H1 (cell line): ENCODE measurements at regions not wholly inside any gene's neighbourhood (a gene's known extent, or its start where the extent isn't known, plus 50 kb on each side); places are given as distances from the start of the nearest gene placed in this dataset.

Experiments used
- CTCF ChIP-seq, 3 experiments: IDR thresholded peaks; 1 replicate in 2 of 3; 2 replicates in 1 of 3; pipeline versions ENCODE4 v1.5.1 to v1.6.1; 2011; ENCODE audit warnings: low read length in 3 of 3, mild to moderate bottlenecking in 3 of 3, inconsistent platforms in 2 of 3, low read depth in 1 of 3, moderate library complexity in 1 of 3; ENCODE audit not compliant: insufficient read depth in 1 of 3; ENCODE audit errors: control extremely low read depth in 1 of 3
- EP300 ChIP-seq, 2 experiments: IDR thresholded peaks; 1 replicate in 1 of 2; 2 replicates in 1 of 2; pipeline ENCODE4 v1.6.1; 2011 to 2012; ENCODE audit warnings: low read depth in 2 of 2, low read length in 2 of 2, mild to moderate bottlenecking in 2 of 2, borderline replicate concordance in 1 of 2, inconsistent platforms in 1 of 2, moderate library complexity in 1 of 2
- EZH2 ChIP-seq: fragments of 200-600 bp; sonication (generic); IDR thresholded peaks from 2 replicates; pipeline ENCODE4 v1.7.1; 2012; ENCODE audit warnings: low read depth, mild to moderate bottlenecking, moderate library complexity, low read length, inconsistent platforms; ENCODE audit not compliant: severe bottlenecking
- GABPA ChIP-seq: IDR thresholded peaks from 2 replicates; pipeline ENCODE4 v1.6.1; 2011; ENCODE audit warnings: mild to moderate bottlenecking, low read length, moderate library complexity, borderline replicate concordance; ENCODE audit not compliant: insufficient read depth
- NRF1 ChIP-seq: IDR thresholded peaks from 2 replicates; pipeline ENCODE4 v1.6.1; 2011; ENCODE audit warnings: mild to moderate bottlenecking, low read depth, low read length, improper control_type of control experiment
- POLR2A ChIP-seq, 2 experiments: IDR thresholded peaks; 1 replicate in 1 of 2; 2 replicates in 1 of 2; pipeline ENCODE4 v1.6.1; 2011; ENCODE audit warnings: low read depth in 2 of 2, low read length in 2 of 2, mild to moderate bottlenecking in 2 of 2; ENCODE audit errors: control extremely low read depth in 1 of 2
- USF2 ChIP-seq: IDR thresholded peaks from 2 replicates; pipeline ENCODE4 v1.6.1; 2011; ENCODE audit warnings: low read length, improper control_type of control experiment
- TF ChIP-seq, protein P1 (sequence below): IDR thresholded peaks from 2 replicates; pipeline ENCODE4 v1.6.1; 2012; ENCODE audit warnings: inconsistent platforms

DNA sequence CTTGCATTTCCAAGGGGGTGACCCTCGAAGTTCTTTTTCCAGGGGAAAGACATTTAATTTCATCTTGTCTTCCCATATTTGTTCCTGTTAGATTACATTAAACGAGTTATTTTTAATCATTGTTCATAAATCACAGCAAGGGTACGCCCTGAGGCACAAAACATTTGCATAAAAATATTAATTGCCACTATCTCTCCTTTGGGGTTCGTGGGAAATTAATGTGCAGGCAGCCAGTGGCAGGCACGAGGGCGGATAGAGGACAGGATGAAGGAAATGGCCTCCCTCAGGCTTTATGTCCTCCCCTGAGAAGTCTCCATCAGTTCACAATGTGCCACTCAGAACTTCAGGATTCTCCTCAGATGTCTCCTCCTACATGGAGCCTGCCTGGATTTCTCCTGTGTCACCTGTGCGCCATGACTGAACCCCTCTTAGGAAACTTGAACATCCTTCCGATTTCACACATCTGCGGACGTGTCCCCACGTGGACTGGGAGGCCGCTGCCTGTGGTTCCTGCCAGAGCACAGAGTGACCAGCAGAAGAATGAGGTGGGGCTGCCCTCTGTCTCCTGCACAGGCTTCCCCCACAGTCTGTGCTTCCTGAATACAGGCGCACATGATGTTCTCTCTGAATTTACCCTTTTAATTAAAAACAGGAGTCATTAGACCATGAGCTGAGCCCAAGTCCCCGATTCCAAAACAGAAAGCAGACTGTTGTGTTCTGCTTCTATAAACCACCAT lies 1085.9 kb downstream of the TBC1D22A start:
- TF ChIP-seq CTCF (IDR thresholded peaks at IDR 0.05; ENCODE audit: control extremely low read depth in 1 of 3, insufficient read depth in 1 of 3, low read depth in 1 of 3, low read length in 3 of 3), result no peak
- no peak for TF ChIP-seq EZH2
- TF ChIP-seq NRF1, result no peak
- no peak for TF ChIP-seq EP300 (IDR thresholded peaks at IDR 0.05; ENCODE audit: borderline replicate concordance in 1 of 2, low read depth in 2 of 2, low read length in 2 of 2)
- TF ChIP-seq, protein P1, sequence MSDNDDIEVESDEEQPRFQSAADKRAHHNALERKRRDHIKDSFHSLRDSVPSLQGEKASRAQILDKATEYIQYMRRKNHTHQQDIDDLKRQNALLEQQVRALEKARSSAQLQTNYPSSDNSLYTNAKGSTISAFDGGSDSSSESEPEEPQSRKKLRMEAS, result no peak
- no peak for TF ChIP-seq USF2
- TF ChIP-seq GABPA, result no peak
- no peak for TF ChIP-seq POLR2A (IDR thresholded peaks at IDR 0.05; ENCODE audit: control extremely low read depth in 1 of 2, low read depth in 2 of 2, low read length in 2 of 2)
